ENCODE measurements at regions not wholly inside any gene's neighbourhood (a gene's known extent, or its start where the extent isn't known, plus 50 kb on each side); places are given as distances from the start of the nearest gene placed in this dataset.

GRCh38 chr14:30471980-30472379 lies 87.0 kb upstream of the G2E3 start:
- TF ChIP-seq POLR2AphosphoS5 (IDR thresholded peaks at IDR 0.05; ENCODE audit: low read depth, low read length) = no peak
- TF ChIP-seq REST (IDR thresholded peaks at IDR 0.05; ENCODE audit: insufficient read depth in 1 of 2, low read depth in 2 of 2, low read length in 2 of 2) = no peak
- TF ChIP-seq SIN3A (IDR thresholded peaks at IDR 0.05; ENCODE audit: borderline replicate concordance, insufficient read depth, low read length) = no peak
- no peak for TF ChIP-seq TAF1 (IDR thresholded peaks at IDR 0.05; ENCODE audit: borderline replicate concordance, insufficient read depth, low read length)
- TF ChIP-seq FOXP2 (optimal IDR thresholded peaks at IDR 0.05; ENCODE audit: borderline replicate concordance, extremely low read depth, extremely low read length, insufficient read depth) = no peak
